H9 (cell line): ENCODE measurements at regions not wholly inside any gene's neighbourhood (a gene's known extent, or its start where the extent isn't known, plus 50 kb on each side); places are given as distances from the start of the nearest gene placed in this dataset.

Experiments
- DNase-seq: peaks from one replicate; pipeline ENCODE4 v3.0.0-alpha.2; 2017
- H2AFZ ChIP-seq: one replicate; pipeline ENCODE4 v1.6.1; 2013; ENCODE audit warnings: mild to moderate bottlenecking, low read length, control low read depth, moderate library complexity
- H2AK5ac ChIP-seq: 2 replicates; pipeline ENCODE4 v1.6.1; 2013; ENCODE audit warnings: low read length, control low read depth, mixed read lengths; ENCODE audit not compliant: insufficient read length
- H2BK120ac ChIP-seq: one replicate; pipeline ENCODE4 v1.6.1; 2013; ENCODE audit warnings: low read depth, mild to moderate bottlenecking, low read length, control low read depth, inconsistent platforms; ENCODE audit not compliant: poor library complexity, severe bottlenecking
- H2BK12ac ChIP-seq: 2 replicates; pipeline ENCODE4 v1.6.1; 2013; ENCODE audit warnings: low read length, control low read depth, mixed read lengths, low read depth; ENCODE audit not compliant: insufficient read length
- H2BK15ac ChIP-seq: 2 replicates; pipeline ENCODE4 v1.6.1; 2013; ENCODE audit warnings: low read depth, low read length, control low read depth
- H2BK20ac ChIP-seq: one replicate; pipeline ENCODE4 v1.6.1; 2013; ENCODE audit warnings: low read depth, mild to moderate bottlenecking, low read length, control low read depth, inconsistent platforms; ENCODE audit not compliant: poor library complexity, severe bottlenecking
- H2BK5ac ChIP-seq: 2 replicates; pipeline ENCODE4 v1.6.1; 2013; ENCODE audit warnings: low read length, control low read depth, mixed read lengths; ENCODE audit not compliant: insufficient read length
- H3K14ac ChIP-seq: 2 replicates; pipeline ENCODE4 v1.6.1; 2013; ENCODE audit warnings: low read length, control low read depth; ENCODE audit not compliant: insufficient read depth
- H3K18ac ChIP-seq: 2 replicates; pipeline ENCODE4 v1.6.1; 2013; ENCODE audit warnings: low read depth, mild to moderate bottlenecking, mixed read lengths, low read length, control low read depth; ENCODE audit not compliant: insufficient read length
- H3K23ac ChIP-seq: 2 replicates; pipeline ENCODE4 v1.6.1; 2013; ENCODE audit warnings: low read length, control low read depth, mixed read lengths, low read depth; ENCODE audit not compliant: insufficient read length
- H3K23me2 ChIP-seq: 2 replicates; pipeline ENCODE4 v1.6.1; 2013; ENCODE audit warnings: low read depth, mild to moderate bottlenecking, mixed read lengths, low read length, control low read depth; ENCODE audit not compliant: insufficient read length, poor library complexity, severe bottlenecking
- H3K27ac ChIP-seq: 2 replicates; pipeline ENCODE4 v1.5.1; 2013; ENCODE audit warnings: low read length, control low read depth, mixed read lengths, low read depth; ENCODE audit not compliant: insufficient read length
- H3K27me3 ChIP-seq: 2 replicates; pipeline ENCODE4 v1.6.1; 2013; ENCODE audit warnings: low read length, control low read depth, inconsistent platforms; ENCODE audit not compliant: insufficient read depth
- H3K4ac ChIP-seq: 2 replicates; pipeline ENCODE4 v1.6.1; 2013; ENCODE audit warnings: low read depth, mild to moderate bottlenecking, control low read depth, inconsistent platforms, low read length, moderate library complexity
- H3K4me1 ChIP-seq: 2 replicates; pipeline ENCODE4 v1.6.1; 2013; ENCODE audit warnings: low read length, control low read depth, inconsistent platforms; ENCODE audit not compliant: insufficient read depth
- H3K4me2 ChIP-seq: 2 replicates; pipeline ENCODE4 v1.6.1; 2013; ENCODE audit warnings: low read length, control low read depth, mixed read lengths; ENCODE audit not compliant: insufficient read length, insufficient read depth
- H3K56ac ChIP-seq: 2 replicates; pipeline ENCODE4 v1.6.1; 2013; ENCODE audit warnings: low read depth, mild to moderate bottlenecking, mixed read lengths, low read length, control low read depth; ENCODE audit not compliant: insufficient read length
- H3K79me1 ChIP-seq: 2 replicates; pipeline ENCODE4 v1.6.1; 2013; ENCODE audit warnings: low read depth, mild to moderate bottlenecking, moderate library complexity, low read length, control low read depth, inconsistent platforms; ENCODE audit not compliant: insufficient read depth, poor library complexity, severe bottlenecking
- H3K79me2 ChIP-seq: 2 replicates; pipeline ENCODE4 v1.6.1; 2013; ENCODE audit warnings: low read length, control low read depth, inconsistent platforms; ENCODE audit not compliant: insufficient read depth
- H3K9ac ChIP-seq: 2 replicates; pipeline ENCODE4 v1.6.1; 2013; ENCODE audit warnings: low read length, control low read depth, mixed read lengths; ENCODE audit not compliant: insufficient read length; ENCODE audit errors: extremely low read depth
- H3K9me3 ChIP-seq: one replicate; pipeline ENCODE4 v1.6.1; 2013; ENCODE audit warnings: low read depth, low read length, inconsistent platforms; ENCODE audit not compliant: control insufficient read depth
- H3T11ph ChIP-seq: one replicate; pipeline ENCODE4 v1.6.1; 2013; ENCODE audit warnings: mild to moderate bottlenecking, low read length, control low read depth, inconsistent platforms
- H4K20me1 ChIP-seq: one replicate; pipeline ENCODE4 v1.6.1; 2013; ENCODE audit not compliant: control insufficient read depth, insufficient read length, insufficient read depth
- H4K5ac ChIP-seq: 2 replicates; pipeline ENCODE4 v1.6.1; 2013; ENCODE audit warnings: low read depth, mild to moderate bottlenecking, mixed read lengths, low read length, control low read depth; ENCODE audit not compliant: insufficient read length
- H4K8ac ChIP-seq: replicated peaks from 2 replicates; pipeline ENCODE4 v1.6.1; 2013; ENCODE audit warnings: low read length, control low read depth, mixed read lengths, low read depth; ENCODE audit not compliant: insufficient read length
- H4K91ac ChIP-seq: 2 replicates; pipeline ENCODE4 v1.6.1; 2013; ENCODE audit warnings: low read depth, mild to moderate bottlenecking, moderate library complexity, mixed read lengths, low read length, control low read depth; ENCODE audit not compliant: insufficient read length
- H3K27ac Mint-ChIP-seq, 3 experiments: 2 replicates in 2 of 3; 3 replicates in 1 of 3; pipeline ENCODE4 v1.8.0; 2020 to 2021; ENCODE audit warnings: mixed read lengths in 3 of 3, mild to moderate bottlenecking in 1 of 3, moderate library complexity in 1 of 3
- H3K27me3 Mint-ChIP-seq: 2 replicates; pipeline ENCODE4 v1.8.0; 2021; ENCODE audit warnings: low read depth, mild to moderate bottlenecking, moderate library complexity, mixed read lengths
- H3K36me3 Mint-ChIP-seq, 3 experiments: 2 replicates in 2 of 3; 3 replicates in 1 of 3; pipeline ENCODE4 v1.8.0; 2020 to 2021; ENCODE audit warnings: low read depth in 3 of 3, mixed read lengths in 3 of 3; ENCODE audit not compliant: insufficient read depth in 1 of 3
- H3K4me1 Mint-ChIP-seq, 2 experiments: 2 replicates each; pipeline ENCODE4 v1.8.0; 2020; ENCODE audit warnings: mixed read lengths in 2 of 2
- H3K4me3 Mint-ChIP-seq, 2 experiments: 2 replicates in 1 of 2; 3 replicates in 1 of 2; pipeline ENCODE4 v1.8.0; 2020 to 2021; ENCODE audit warnings: mild to moderate bottlenecking in 2 of 2, mixed read lengths in 2 of 2, moderate library complexity in 1 of 2
- H3K9me3 Mint-ChIP-seq, 2 experiments: 2 replicates in 1 of 2; 3 replicates in 1 of 2; pipeline ENCODE4 v1.8.0; 2020; ENCODE audit warnings: mild to moderate bottlenecking in 2 of 2, mixed read lengths in 2 of 2, moderate library complexity in 1 of 2
- CTCF ChIP-seq: fragments of 200-600 bp; sonication (generic); conservative IDR thresholded peaks from 3 replicates; pipeline ENCODE4 v1.8.0; 2021; ENCODE audit warnings: antibody characterized with exemption, mild to moderate bottlenecking
- WGBS: extraction: QIAGEN DNeasy Blood & Tissue Kit; methylation state at CpG from one replicate; pipeline ENCODE4 v1.1.7; 2013; ENCODE audit warnings: missing lambda C conversion rate, low lambda C conversion rate, mixed read lengths; ENCODE audit not compliant: insufficient read length; ENCODE audit errors: extremely low coverage; 5-methylcytosine and 5-hydroxymethylcytosine counted together

- Mint-ChIP-seq H3K36me3 (0 out of 7 replicates have a peak, but pooled peaks cover 0 to 2% (median 0%) of the 10 kb centered on the region in 3 experiments), H3K9me3 (peaks cover 0 to 12% of the 10 kb centered on the region in 2 experiments; a peak in 3 of 5 replicates), H3K27me3 (no peaks in the 10 kb centered on the region; the same call in 1 of the 2 replicates), H3K4me1 (peaks cover 4 to 7% of the 10 kb centered on the region in 2 experiments), H3K4me3 (no peak overlapping the region), H3K27ac (no peak overlapping the region)
- Histone ChIP-seq H3K4me1 (no peaks in the 10 kb centered on the region), H4K5ac (no peak overlapping the region), H3K14ac (no peak overlapping the region), H3K79me1 (no peaks in the 10 kb centered on the region), H3K27me3 (no peaks in the 10 kb centered on the region), H2BK20ac (no peak overlapping the region), H2AFZ (no peak overlapping the region), H3K23ac (no peak overlapping the region), H3K56ac (no peak overlapping the region), H3K18ac (no peak overlapping the region), H3K4ac (no peak overlapping the region), H2BK15ac (no peak overlapping the region), H2BK5ac (no peak overlapping the region), H3K79me2 (no peaks in the 10 kb centered on the region), H4K8ac (no peak overlapping the region), H3K9me3 (no peaks in the 10 kb centered on the region), H4K91ac (no peak overlapping the region), H4K20me1 (no peaks in the 10 kb centered on the region), H2AK5ac (no peak overlapping the region), H2BK120ac (no peak overlapping the region), H3T11ph (no peak overlapping the region), H3K27ac (no peak overlapping the region), H3K9ac (no peak overlapping the region), H3K4me2 (no peak overlapping the region), H3K23me2 (no peaks in the 10 kb centered on the region), H2BK12ac (no peak overlapping the region)
- WGBS = no CpG with 5 or more reads among the region's 1 CpG
- TF ChIP-seq CTCF = no peak
- no peak for DNase-seq
Observed at GRCh38 chr3:55170444-55170843, 242.6 kb upstream of the LRTM1 start.
